Stimulated activated naive CD4-positive, alpha-beta T cell (primary cell): ENCODE measurements at regions not wholly inside any gene's neighbourhood (a gene's known extent, or its start where the extent isn't known, plus 50 kb on each side); places are given as distances from the start of the nearest gene placed in this dataset.

ENCODE experiments used
- DNase-seq, 6 experiments: peaks; one replicate each; lab custom pipeline; 2025; lab: John Stamatoyannopoulos, UW

DNA sequence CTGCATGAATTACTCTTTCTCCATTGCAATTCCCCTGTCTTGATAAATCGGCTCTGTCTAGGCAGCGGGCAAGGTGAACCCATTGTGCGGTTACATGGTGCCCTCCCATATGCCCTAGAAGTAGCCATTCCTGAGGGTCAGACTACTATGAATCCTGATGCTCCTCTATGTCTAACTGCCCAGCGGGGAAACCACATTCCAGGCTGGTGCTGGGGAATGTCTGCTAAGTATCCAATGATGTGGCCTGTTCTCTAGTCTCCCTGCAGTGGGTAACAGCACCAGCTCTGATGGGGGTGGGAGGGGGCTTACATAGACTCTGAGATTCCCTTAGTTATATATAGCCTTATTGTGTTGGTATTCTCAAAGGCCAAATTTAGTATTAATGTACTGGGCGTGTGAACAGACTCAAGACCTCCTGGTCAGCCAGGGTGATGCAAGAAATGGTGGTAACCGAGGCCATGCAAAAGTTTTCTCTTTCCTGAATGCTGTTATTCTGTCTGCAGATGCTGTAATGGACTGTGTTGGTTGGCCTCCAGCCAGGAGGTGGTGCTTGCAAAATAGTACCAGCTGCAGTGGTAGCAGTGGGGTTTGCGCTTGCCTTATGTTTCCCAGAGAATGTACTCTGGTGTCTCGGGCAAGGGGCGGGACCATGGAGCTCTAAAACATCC is 564.8 kb upstream of the SLITRK1 start:
- no peak for DNase-seq

DNA sequence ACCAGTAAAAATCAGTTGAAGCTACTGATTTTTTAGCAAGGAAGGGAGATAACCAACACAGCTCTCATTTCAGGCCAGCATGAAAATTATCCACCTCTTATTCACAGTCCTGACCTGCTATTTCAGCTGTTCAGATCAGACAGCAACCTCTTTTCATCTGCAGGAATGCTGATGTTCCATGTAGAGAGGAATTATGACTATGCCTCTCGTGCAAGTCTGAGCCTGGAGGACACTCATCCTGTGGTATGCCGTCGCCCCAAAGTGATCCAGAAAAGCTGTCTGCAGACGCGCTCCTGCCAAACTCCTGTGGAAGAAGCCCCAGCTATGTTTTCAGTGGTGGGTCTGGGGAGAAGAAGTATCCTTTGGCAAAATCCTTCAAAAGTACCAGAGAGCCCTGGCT is 563.5 kb upstream of the SLITRK1 start:
- DNase-seq = no peak

GRCh38 chr13:84443463-84443862 is 561.2 kb upstream of the SLITRK1 start:
- DNase-seq = no peak

GRCh38 chr13:84439108-84439507 is 556.8 kb upstream of the SLITRK1 start:
- DNase-seq = no peak

- DNase-seq = no peak
Observed at GRCh38 chr13:84433024-84433423, 550.8 kb upstream of the SLITRK1 start.

- DNase-seq = no peak
Observed at GRCh38 chr13:84431646-84432045, 549.4 kb upstream of the SLITRK1 start.

DNA sequence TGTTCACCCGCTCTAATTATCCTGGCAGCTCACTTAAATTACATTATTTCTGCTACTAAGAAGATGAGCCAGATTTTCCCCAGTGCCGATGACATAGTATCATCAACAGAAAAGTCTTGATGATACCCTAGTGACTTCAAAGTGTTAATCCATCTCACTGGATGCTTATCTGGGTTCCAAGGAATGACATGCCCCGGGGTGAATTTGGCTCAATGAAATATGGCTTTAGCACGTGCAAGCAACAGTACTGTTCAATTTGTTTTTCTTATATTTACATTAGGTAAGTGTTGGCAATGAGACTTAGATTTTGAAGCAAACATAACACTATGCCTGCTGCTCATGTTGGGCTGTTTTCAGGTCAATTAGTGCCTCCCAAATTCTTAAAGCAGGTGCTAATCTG is 548.2 kb upstream of the SLITRK1 start:
- DNase-seq = no peak

DNA sequence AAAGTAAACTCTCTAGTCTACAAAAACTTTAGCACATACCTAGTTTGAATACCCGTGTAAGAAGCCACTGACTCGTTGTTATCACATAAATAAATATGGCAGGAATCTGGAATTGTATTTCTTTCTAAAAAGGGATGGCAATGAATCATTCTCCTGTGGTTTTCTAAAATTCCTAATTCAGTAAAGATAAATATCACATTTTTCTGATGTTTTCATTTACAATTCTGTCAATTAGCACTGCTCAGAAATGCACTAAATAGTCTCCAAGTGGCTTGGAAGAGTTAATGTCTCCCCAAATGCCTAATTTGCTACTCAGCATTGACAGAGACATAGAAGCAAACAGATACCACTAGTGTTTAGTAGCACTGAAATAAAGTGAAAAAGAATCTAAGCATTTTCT is 547.7 kb upstream of the SLITRK1 start:
- DNase-seq = no peak

- DNase-seq = no peak
Observed at GRCh38 chr13:84418041-84418440, 535.8 kb upstream of the SLITRK1 start.

DNA sequence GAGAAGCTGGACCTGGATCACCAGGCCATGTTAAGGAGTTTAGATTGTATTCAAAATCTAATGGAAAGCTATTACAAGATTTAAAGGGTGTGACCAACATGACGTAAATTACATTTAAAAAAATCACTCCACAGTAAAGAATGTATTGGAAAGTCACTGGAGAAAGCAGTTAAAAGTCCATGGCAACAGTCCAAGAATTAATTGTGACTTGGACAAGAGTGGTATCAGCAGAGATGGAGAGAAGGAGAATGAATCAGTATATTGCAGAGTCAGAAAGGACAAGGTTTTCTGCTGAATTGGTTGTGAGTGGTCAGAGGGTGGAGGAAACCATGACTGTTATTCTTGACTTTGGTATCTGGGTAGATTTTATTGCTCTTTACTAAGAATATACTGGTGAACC is 535.1 kb upstream of the SLITRK1 start:
- no peak for DNase-seq

- no peak for DNase-seq
Observed at GRCh38 chr13:84413016-84413415, 530.7 kb upstream of the SLITRK1 start.

- DNase-seq = no peak
Observed at GRCh38 chr13:84405286-84405685, 523.0 kb upstream of the SLITRK1 start.

DNA sequence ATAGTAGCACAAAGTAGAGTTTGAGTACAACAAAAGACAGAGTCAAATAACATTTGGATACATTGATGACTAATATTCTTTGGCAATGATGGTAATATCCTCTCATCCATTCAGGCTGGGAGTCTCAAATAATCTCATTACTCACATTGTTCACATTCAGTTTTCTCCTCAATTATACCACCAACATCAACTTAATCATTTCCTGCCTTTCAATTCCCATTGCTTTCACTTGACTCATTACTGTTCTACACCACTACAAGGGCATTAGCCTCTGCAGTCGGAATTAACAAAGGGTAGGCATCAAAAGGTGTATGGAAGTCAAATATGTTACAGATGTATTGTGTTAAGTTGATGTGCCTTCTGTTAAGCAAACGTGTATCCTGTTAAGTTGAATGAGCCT is 518.4 kb upstream of the SLITRK1 start:
- DNase-seq = no peak

- DNase-seq = no peak
Observed at GRCh38 chr13:84399320-84400085, 517.2 kb upstream of the SLITRK1 start.

DNA sequence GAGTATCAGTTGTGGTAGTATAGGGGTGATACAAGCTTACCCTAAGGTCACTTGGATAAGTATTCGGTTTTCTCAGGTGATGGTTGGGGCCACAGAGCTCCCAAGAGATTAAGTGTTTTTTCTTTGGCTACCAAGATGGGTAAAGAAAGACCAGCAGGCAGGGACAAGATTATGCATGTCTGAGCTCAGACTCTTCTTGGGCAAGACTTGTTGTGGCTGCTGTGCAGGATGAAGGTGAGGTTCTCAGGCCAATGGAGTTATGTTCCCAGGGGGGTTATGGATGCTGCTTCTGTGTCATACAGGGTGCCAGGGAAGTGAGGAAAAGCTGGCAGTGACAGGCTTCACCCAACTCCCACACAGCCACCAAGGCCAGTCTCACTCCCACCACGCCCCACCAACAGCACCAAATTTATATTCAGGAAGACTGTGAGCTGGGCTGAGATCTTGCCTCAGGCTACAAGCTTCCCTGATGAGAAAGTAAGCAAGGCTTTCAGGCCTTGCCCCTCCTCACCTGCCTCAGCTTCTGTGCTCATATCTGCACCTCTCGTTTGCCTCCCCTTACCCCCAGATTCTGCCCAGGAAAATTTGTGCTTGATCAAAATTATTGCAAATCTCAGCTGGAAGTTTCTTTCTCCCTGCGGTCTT is 511.8 kb upstream of the SLITRK1 start:
- no peak for DNase-seq

DNA sequence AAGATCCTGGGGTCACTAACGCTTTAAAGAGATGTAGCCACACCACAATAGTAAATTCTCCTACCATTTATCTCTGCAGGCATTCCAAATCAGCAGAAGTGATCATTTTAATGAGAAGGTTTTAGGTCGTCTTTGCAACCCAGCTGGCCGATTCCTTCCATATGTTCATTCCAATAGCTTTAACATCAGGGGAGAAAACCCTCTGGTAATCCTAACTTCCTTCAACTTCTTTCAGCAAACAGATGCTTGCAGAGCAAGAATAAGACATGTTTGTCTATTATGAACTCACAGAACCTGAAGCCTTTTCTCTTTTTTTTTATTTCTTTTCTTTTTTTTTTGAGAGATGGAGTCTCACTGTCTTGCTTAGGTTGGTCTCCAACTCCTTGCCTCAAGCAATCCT is 498.6 kb upstream of the SLITRK1 start:
- DNase-seq = no peak

DNA sequence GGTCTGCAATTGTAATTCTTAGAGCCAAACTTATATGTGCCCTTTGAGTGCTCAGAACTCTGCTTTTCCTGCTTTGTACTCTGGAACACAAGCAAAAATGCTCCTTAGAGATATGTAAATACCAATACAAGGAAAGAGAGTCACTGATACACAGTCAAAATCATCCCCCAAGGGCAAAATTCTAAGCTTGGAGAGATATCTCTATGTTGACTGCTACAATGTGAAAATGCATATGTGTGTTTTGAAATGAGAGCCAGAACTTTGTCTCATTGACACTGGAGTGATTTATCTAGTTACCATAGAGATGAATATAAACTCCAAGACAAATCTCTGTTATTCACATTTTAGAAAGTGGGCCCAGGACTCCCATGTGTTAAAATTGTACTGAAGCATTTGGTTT is 494.8 kb upstream of the SLITRK1 start:
- no peak for DNase-seq

- no peak for DNase-seq
Observed at GRCh38 chr13:84366506-84366905, 484.2 kb upstream of the SLITRK1 start.

DNA sequence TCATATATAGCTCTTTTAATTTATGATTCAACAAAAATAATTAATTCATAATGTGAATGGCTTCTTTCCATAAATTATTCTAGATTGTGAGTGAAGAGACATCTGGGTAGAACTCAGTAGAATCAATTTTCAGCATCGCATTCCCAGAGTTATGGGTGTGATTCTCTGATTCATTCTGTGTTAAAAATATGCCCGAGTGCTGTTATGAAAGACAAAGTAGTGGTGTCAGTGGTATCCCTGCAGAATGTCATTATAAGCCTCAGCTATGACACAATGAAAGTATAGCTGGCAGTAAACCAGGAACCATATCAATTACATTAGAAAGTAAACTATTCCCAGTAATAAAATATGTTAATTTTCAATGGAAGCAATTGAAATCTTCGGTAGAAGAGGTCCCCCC is 480.5 kb upstream of the SLITRK1 start:
- no peak for DNase-seq

DNA sequence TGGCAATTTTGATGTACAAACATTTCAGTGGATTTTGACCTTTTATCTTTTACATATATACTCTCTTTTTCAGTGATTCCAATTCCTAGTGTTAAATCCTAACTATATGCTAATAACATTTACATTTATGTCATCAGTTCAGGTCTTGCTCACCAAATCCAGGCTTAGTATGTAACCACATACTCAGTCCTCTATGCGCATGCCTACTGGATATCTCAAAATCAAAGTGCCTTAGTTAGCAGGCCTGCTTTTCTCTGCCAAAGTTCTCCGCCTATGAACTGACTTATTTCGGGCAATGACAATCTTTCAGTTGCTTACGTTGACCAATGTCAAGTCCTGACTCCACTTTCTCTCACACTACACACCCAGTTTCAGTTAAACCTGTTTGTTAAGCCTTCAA is 478.5 kb upstream of the SLITRK1 start:
- no peak for DNase-seq

GRCh38 chr13:84358601-84359000 is 476.3 kb upstream of the SLITRK1 start:
- DNase-seq = no peak

GRCh38 chr13:84352946-84353345 is 470.7 kb upstream of the SLITRK1 start:
- DNase-seq = no peak

- no peak for DNase-seq
Observed at GRCh38 chr13:84339456-84339855, 457.2 kb upstream of the SLITRK1 start.
